ENCODE measurements at regions not wholly inside any gene's neighbourhood (a gene's known extent, or its start where the extent isn't known, plus 50 kb on each side); places are given as distances from the start of the nearest gene placed in this dataset.

DNA sequence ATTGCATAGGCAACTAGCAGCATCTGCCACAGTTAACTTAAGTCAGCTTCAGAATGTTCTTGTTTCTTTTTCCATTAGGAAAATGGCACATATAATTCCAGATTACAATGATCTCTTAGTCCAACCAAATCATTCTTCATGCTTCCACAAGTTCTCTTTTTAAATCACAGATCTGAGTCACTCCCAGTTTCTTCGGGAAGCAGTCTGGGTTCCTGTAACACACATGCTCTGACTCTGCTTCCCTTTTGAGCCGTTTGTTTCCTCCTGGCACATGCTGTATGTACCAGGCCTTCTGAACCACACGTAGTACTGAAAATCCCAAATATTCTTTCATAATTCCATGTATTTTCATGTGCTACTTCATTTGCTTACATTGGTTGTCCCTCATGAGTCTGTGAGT lies 388.8 kb upstream of the PDE3A start:
- TF ChIP-seq PATZ1 (CRISPR knock-in tag; IDR thresholded peaks at IDR 0.05; ENCODE audit: borderline replicate concordance) (no peak), ZFP3 (CRISPR knock-in tag; IDR thresholded peaks at IDR 0.05) (no peak), ZFP30 (CRISPR knock-in tag; IDR thresholded peaks at IDR 0.05) (no peak), OSR1 (CRISPR knock-in tag; IDR thresholded peaks at IDR 0.05) (no peak), ZNF8 (CRISPR knock-in tag; IDR thresholded peaks at IDR 0.05) (no peak)
- TF ChIP-seq, protein P1, sequence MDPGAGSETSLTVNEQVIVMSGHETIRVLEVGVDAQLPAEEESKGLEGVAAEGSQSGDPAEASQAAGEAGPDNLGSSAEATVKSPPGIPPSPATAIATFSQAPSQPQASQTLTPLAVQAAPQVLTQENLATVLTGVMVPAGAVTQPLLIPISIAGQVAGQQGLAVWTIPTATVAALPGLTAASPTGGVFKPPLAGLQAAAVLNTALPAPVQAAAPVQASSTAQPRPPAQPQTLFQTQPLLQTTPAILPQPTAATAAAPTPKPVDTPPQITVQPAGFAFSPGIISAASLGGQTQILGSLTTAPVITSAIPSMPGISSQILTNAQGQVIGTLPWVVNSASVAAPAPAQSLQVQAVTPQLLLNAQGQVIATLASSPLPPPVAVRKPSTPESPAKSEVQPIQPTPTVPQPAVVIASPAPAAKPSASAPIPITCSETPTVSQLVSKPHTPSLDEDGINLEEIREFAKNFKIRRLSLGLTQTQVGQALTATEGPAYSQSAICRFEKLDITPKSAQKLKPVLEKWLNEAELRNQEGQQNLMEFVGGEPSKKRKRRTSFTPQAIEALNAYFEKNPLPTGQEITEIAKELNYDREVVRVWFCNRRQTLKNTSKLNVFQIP (CRISPR knock-in tag; IDR thresholded peaks at IDR 0.05; ENCODE audit: borderline replicate concordance, low read depth), result no peak

Measured in SK-N-SH treated with all-trans-retinoic acid at 6 μM for 48 hours (cell line).